Vagina (tissue), 2 donors: ENCODE measurements at regions not wholly inside any gene's neighbourhood (a gene's known extent, or its start where the extent isn't known, plus 50 kb on each side); places are given as distances from the start of the nearest gene placed in this dataset.
A peak's percentile ranks its signal among the peaks of the same experiment; 100 is the strongest.

Experiments used
- DNase-seq, 2 donors: peaks; one replicate each; pipeline ENCODE4 v3.0.0-alpha.2; 2017; ENCODE audit errors: extremely low spot score in 2 of 2
- H3K27ac ChIP-seq: fragments of 200-600 bp; sonication (generic); one replicate; pipeline ENCODE4 v1.5.1; 2019
- H3K27me3 ChIP-seq: fragments of 200-600 bp; sonication (generic); one replicate; pipeline ENCODE4 v1.5.1; 2019
- H3K36me3 ChIP-seq, 2 donors: fragments of 200-600 bp; sonication (generic); one replicate each; pipeline ENCODE4 v1.5.1; 2017 to 2019
- H3K4me1 ChIP-seq: fragments of 200-600 bp; sonication (generic); one replicate; pipeline ENCODE4 v1.5.1; 2019
- H3K4me3 ChIP-seq, 2 donors: fragments of 200-600 bp; sonication (generic); 1 replicate in 1 of 2; 2 replicates in 1 of 2; pipeline ENCODE4 v1.5.1; 2016 to 2019
- H3K9me3 ChIP-seq: fragments of 200-600 bp; sonication (generic); one replicate; pipeline ENCODE4 v1.5.1; 2019
- CTCF ChIP-seq, 3 experiments: fragments of 450-650 bp in 2 of 3; fragments of 200-600 bp in 1 of 3; sonication (generic) in 1 of 3; IDR thresholded peaks; one replicate each; pipeline ENCODE4 v1.5.1; 2017 to 2019; ENCODE audit warnings: antibody characterized with exemption in 3 of 3, mild to moderate bottlenecking in 2 of 3, moderate library complexity in 2 of 3
- POLR2A ChIP-seq, 2 donors: fragments of 450-650 bp; IDR thresholded peaks; one replicate each; pipeline ENCODE4 v1.6.1; 2017; ENCODE audit warnings: antibody characterized with exemption in 2 of 2, mild to moderate bottlenecking in 2 of 2, moderate library complexity in 2 of 2
- POLR2AphosphoS5 ChIP-seq, 2 donors: sonication (generic); formaldehyde crosslinking; IDR thresholded peaks; one replicate each; pipeline ENCODE4 v1.9.0; 2017; ENCODE audit warnings: antibody characterized with exemption in 2 of 2, mild to moderate bottlenecking in 2 of 2, low read depth in 1 of 2; ENCODE audit not compliant: insufficient read depth in 1 of 2
- intact Hi-C: fragments of 100-400 bp; cut with DNase I; formaldehyde crosslinking; loops from one replicate; pipeline ENCODE4 v1.15.1; 2023

DNA sequence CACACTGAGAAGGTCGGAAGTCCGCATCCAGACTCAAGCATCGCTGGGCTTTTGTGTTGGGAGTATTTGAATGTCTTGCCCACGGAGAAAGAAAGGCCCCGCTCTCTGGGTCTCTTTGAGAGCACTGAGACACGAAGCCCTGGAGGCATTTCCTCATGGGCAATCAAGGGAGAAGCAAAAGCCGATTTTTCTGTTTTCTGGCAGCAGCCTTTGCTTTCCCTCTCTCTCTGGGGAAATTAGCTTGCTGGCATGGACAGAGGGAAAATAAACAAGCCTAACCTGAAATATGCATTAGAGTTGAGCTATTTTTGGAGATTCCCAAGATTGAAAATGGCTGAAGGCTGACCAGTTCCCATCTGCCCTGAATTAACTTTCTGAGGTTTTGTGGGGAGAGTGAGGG, 238.7 kb downstream of the HAPSTR1 start:
- no peak overlapping the region for H3K27ac ChIP-seq
- no peak for DNase-seq
- TF ChIP-seq POLR2A (IDR thresholded peaks at IDR 0.05): no peak
- TF ChIP-seq CTCF (IDR thresholded peaks at IDR 0.05): no peak
- no peak for TF ChIP-seq POLR2AphosphoS5 (IDR thresholded peaks at IDR 0.05; ENCODE audit: insufficient read depth in 1 of 2, low read depth in 1 of 2)

GRCh38 chr16:9331503-9331902, 240.1 kb downstream of the HAPSTR1 start:
- intact Hi-C loops: no loop called here

More for the DNA sequence above, 238.7 kb downstream of the HAPSTR1 start:
- H3K4me1 ChIP-seq: no peaks in the 10 kb centered on the region
- intact Hi-C loops: no loop called here
- no peaks in the 10 kb centered on the region for H3K36me3 ChIP-seq
- H3K27me3 ChIP-seq: no peaks in the 10 kb centered on the region
- no peaks in the 10 kb centered on the region for H3K9me3 ChIP-seq
- no peak overlapping the region for H3K4me3 ChIP-seq

GRCh38 chr16:9332574-9333148, 241.2 kb downstream of the HAPSTR1 start:
- Histone ChIP-seq H3K36me3 (no peaks in the 10 kb centered on the region), H3K9me3 (no peaks in the 10 kb centered on the region), H3K27me3 (no peaks in the 10 kb centered on the region), H3K27ac (no peak overlapping the region), H3K4me1 (no peaks in the 10 kb centered on the region), H3K4me3 (no peak overlapping the region)
- intact Hi-C loops: no loop called here
- peak in 1 of 2 donors; percentile 43 for DNase-seq
- no peak for TF ChIP-seq POLR2A (IDR thresholded peaks at IDR 0.05)
- no peak for TF ChIP-seq POLR2AphosphoS5 (IDR thresholded peaks at IDR 0.05; ENCODE audit: insufficient read depth in 1 of 2, low read depth in 1 of 2)
- no peak for TF ChIP-seq CTCF (IDR thresholded peaks at IDR 0.05)

More at GRCh38 chr16:9331503-9331902, 240.1 kb downstream of the HAPSTR1 start:
- Histone ChIP-seq H3K27ac (no peak overlapping the region), H3K4me3 (no peak overlapping the region), H3K27me3 (no peaks in the 10 kb centered on the region), H3K9me3 (no peaks in the 10 kb centered on the region), H3K4me1 (no peaks in the 10 kb centered on the region), H3K36me3 (no peaks in the 10 kb centered on the region)
- DNase-seq: no peak
- TF ChIP-seq CTCF (IDR thresholded peaks at IDR 0.05): no peak
- no peak for TF ChIP-seq POLR2AphosphoS5 (IDR thresholded peaks at IDR 0.05; ENCODE audit: insufficient read depth in 1 of 2, low read depth in 1 of 2)
- no peak for TF ChIP-seq POLR2A (IDR thresholded peaks at IDR 0.05)

GRCh38 chr16:9333469-9333868, 242.0 kb downstream of the HAPSTR1 start:
- Histone ChIP-seq H3K36me3 (no peaks in the 10 kb centered on the region), H3K4me3 (no peak overlapping the region), H3K27ac (no peak overlapping the region), H3K27me3 (no peaks in the 10 kb centered on the region), H3K9me3 (no peaks in the 10 kb centered on the region), H3K4me1 (no peaks in the 10 kb centered on the region)
- no peak for DNase-seq
- TF ChIP-seq POLR2A (IDR thresholded peaks at IDR 0.05) (no peak), CTCF (IDR thresholded peaks at IDR 0.05) (no peak), POLR2AphosphoS5 (IDR thresholded peaks at IDR 0.05; ENCODE audit: insufficient read depth in 1 of 2, low read depth in 1 of 2) (no peak)
- intact Hi-C loops: no loop called here

DNA sequence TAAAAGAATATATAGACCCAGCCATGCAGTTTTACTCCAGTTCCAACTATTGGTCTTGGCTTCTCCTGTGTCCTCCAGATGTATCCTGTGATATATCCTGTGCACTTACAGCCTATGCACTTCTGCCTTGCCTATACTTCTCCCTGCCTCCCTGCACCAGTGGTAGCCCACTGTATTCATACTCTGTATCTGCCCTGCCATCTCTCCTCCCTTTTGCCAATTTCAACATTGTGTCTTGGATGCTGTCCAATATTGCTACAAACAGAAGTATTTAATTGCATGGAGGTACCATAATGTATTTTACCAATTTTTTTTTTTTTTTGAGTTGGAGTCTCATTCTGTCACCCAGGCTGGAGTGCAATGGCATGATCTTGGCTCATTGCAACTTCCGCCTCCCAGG, 242.7 kb downstream of the HAPSTR1 start:
- Histone ChIP-seq H3K36me3 (no peaks in the 10 kb centered on the region), H3K4me1 (no peaks in the 10 kb centered on the region), H3K27ac (no peak overlapping the region), H3K27me3 (no peaks in the 10 kb centered on the region), H3K9me3 (no peaks in the 10 kb centered on the region), H3K4me3 (no peak overlapping the region)
- intact Hi-C loops: no loop called here
- peak in 1 of 2 donors; percentile 28 for DNase-seq
- TF ChIP-seq POLR2AphosphoS5 (IDR thresholded peaks at IDR 0.05; ENCODE audit: insufficient read depth in 1 of 2, low read depth in 1 of 2) (no peak), POLR2A (IDR thresholded peaks at IDR 0.05) (no peak)
